ENCODE measurements at regions not wholly inside any gene's neighbourhood (a gene's known extent, or its start where the extent isn't known, plus 50 kb on each side); places are given as distances from the start of the nearest gene placed in this dataset.

GRCh38 chr6:165850434-165851019 lies 187.5 kb upstream of the PDE10A start:
- Mint-ChIP-seq H3K4me1 (no peaks in the 10 kb centered on the region), H3K9me3 (no peaks in the 10 kb centered on the region), H3K36me3 (ENCODE audit: low read depth) (no peaks in the 10 kb centered on the region), H3K27ac (no peak overlapping the region), H3K4me3 (no peak overlapping the region), H3K27me3 (peaks cover 51% of the 10 kb centered on the region)
- ATAC-seq (replicated peaks) = no peak

DNA sequence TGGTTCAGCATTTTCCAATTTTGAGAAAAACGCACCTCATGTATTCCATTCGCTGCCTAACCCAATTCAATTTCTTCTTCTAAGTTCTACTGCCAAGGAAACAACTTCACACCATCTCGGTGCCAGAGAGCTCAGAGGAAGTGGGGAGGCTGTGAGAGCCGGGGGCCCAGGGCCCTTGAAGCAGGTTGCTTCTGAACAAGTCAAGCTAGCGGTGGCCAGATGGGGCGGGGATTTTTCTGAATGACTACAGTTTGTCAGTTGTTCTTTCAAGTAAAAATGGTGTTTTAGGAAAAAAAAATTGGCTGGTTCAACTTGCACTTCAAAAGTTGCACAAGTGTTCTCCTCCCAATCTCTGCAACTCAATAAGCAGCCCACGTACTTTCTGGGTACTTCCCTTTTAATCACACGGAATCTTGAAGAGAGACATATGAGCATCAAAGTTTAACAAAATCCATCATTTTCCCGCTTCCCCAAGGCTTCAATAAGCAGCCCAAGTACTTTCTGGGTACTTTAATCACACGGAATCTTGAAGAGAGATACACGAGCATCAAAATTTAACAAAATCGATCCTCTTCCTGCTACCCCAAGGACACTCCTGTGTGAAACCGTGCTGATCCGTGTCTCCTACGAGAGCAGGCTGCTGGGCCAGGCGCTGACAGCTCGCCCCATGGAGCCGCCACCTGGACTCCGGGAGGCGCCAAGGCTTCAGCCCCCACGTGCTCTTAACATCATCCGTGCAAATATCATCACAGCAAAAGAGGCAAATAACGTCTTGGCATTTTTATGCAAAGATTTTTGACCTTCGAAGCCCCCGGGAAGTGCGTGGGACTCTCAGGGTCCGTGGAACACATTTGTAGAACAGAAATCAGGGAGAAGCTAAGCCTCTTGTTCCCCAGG lies 186.7 kb upstream of the PDE10A start:
- Mint-ChIP-seq H3K27me3 (peaks cover 53% of the 10 kb centered on the region), H3K4me3 (no peak overlapping the region), H3K27ac (no peak overlapping the region), H3K4me1 (no peaks in the 10 kb centered on the region), H3K9me3 (no peaks in the 10 kb centered on the region), H3K36me3 (ENCODE audit: low read depth) (no peaks in the 10 kb centered on the region)
- no peak for ATAC-seq (replicated peaks)

GRCh38 chr6:165848086-165848426 lies 185.0 kb upstream of the PDE10A start:
- ATAC-seq (replicated peaks) = no peak
- Mint-ChIP-seq H3K36me3 (ENCODE audit: low read depth) (no peaks in the 10 kb centered on the region), H3K9me3 (no peaks in the 10 kb centered on the region), H3K27me3 (peaks cover 56% of the 10 kb centered on the region), H3K27ac (no peak overlapping the region), H3K4me3 (no peak overlapping the region), H3K4me1 (no peaks in the 10 kb centered on the region)

- ATAC-seq (replicated peaks) = no peak
- H3K4me1 Mint-ChIP-seq = no peaks in the 10 kb centered on the region
- H3K36me3 Mint-ChIP-seq (ENCODE audit: low read depth) = no peaks in the 10 kb centered on the region
- H3K4me3 Mint-ChIP-seq = no peak overlapping the region
- peaks cover 56% of the 10 kb centered on the region for H3K27me3 Mint-ChIP-seq
- H3K27ac Mint-ChIP-seq = no peak overlapping the region
- H3K9me3 Mint-ChIP-seq = no peaks in the 10 kb centered on the region
These were observed 184.5 kb upstream of the PDE10A start for GRCh38 chr6:165847407-165848085.

DNA sequence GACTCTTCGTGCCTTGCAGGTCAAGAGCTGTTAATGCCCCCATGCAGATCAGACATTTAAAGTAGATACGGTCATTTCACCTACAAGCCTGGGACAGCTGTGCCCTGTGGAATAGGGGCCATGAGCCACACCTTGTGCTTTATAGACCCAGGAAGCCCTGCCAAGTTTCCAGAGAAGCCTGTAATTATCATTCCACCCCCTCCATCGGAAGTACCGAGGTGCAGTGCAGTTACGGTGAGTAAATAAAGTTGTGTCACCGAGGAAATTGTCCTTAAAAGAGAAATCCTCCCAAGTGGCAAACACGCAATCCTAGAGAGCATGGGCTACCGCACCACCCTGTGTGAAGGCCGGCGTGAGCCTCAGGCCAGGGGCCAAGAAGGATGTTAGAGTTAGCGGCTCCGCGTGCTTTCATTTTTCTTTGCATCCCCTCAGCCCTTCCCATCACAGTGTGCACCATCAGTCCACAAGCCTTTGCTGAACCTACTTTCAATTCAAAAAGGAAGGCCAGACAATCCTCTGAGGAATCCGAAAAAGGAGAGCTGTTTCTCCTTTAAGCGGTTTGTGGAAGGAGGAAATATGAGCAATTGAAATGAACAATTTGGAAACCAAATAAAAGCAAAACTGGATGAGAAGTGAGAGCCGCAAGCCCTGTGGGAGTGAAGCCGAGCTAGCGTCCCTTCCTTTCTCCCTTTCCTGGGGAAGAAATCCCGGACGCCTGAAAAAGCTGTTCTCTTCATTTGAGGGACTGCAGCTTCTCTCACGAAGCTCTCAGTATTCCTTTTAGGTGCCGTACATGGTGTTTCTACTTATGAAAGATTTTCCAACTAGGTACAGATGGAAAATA lies 183.3 kb upstream of the PDE10A start:
- no peaks in the 10 kb centered on the region for H3K36me3 Mint-ChIP-seq (ENCODE audit: low read depth)
- ATAC-seq (replicated peaks) = no peak
- H3K9me3 Mint-ChIP-seq = no peaks in the 10 kb centered on the region
- H3K4me1 Mint-ChIP-seq = no peaks in the 10 kb centered on the region
- H3K27me3 Mint-ChIP-seq = peaks cover 47% of the 10 kb centered on the region
- H3K4me3 Mint-ChIP-seq = no peak overlapping the region
- no peak overlapping the region for H3K27ac Mint-ChIP-seq

- no peaks in the 10 kb centered on the region for H3K4me1 Mint-ChIP-seq
- no peak for ATAC-seq (replicated peaks)
- H3K27ac Mint-ChIP-seq = no peak overlapping the region
- H3K36me3 Mint-ChIP-seq (ENCODE audit: low read depth) = no peaks in the 10 kb centered on the region
- H3K4me3 Mint-ChIP-seq = no peak overlapping the region
- no peaks in the 10 kb centered on the region for H3K9me3 Mint-ChIP-seq
- H3K27me3 Mint-ChIP-seq = peaks cover 42% of the 10 kb centered on the region
These were observed 182.5 kb upstream of the PDE10A start for GRCh38 chr6:165845493-165845892.

DNA sequence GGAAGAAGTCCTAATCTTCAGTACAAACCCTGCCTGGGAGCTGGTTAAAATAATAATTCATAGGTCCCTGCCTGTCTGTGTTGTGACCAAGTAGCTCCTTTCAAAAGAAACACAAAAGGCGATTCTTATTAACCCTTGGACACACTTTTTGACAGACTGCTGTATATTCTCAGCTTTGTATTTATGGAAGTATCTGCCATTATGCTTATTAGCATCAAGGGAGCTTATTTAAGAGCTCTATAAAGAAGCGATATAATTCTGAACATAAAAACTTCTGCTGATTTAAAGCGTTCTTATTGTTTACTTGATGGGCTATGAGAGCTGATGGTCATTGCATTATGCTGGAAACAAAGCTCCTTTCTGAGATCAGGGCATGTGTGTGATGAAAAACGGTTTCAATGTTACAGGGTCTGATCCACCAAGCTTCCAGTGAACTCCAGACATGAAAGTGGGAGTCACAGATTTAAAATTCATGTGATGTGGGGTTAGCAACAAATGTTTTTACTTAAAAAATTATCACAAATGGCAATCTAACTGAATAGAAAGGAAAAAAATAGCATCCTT lies 181.8 kb upstream of the PDE10A start:
- no peaks in the 10 kb centered on the region for H3K9me3 Mint-ChIP-seq
- H3K4me3 Mint-ChIP-seq = no peak overlapping the region
- H3K27ac Mint-ChIP-seq = no peak overlapping the region
- no peaks in the 10 kb centered on the region for H3K36me3 Mint-ChIP-seq (ENCODE audit: low read depth)
- H3K4me1 Mint-ChIP-seq = no peaks in the 10 kb centered on the region
- H3K27me3 Mint-ChIP-seq = peaks cover 43% of the 10 kb centered on the region
- ATAC-seq (replicated peaks) = no peak

- Mint-ChIP-seq H3K27ac (no peak overlapping the region), H3K4me3 (no peak overlapping the region), H3K27me3 (peaks cover 42% of the 10 kb centered on the region), H3K4me1 (no peaks in the 10 kb centered on the region), H3K36me3 (ENCODE audit: low read depth) (no peaks in the 10 kb centered on the region), H3K9me3 (no peaks in the 10 kb centered on the region)
- ATAC-seq (replicated peaks) = no peak
These were observed 181.2 kb upstream of the PDE10A start for GRCh38 chr6:165844232-165844631.

DNA sequence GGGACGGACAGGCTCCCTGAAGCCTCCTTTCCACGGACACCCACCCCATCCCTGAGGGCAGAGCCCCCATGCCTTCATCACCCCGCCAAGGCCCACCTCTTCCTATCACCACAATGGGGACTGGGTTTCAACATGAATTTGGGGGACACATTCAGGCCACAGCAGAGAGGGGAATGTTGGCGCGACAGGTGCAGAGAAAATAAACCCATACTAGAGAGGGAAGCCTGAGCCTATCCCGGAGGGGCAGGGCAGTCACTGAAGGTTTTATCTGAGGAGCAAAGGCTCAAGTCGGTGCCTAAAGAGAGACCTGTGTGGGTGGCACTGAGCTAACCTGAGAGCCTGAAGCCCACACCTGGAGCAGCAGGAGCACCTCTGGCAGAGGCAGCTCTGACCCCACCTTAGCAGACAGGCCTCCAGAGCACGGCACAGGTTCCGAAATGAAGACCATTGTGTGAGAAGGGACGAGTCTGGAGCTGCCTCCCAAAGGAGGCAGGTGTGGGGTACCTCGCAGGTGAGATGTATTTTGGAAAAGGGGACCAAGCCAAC lies 180.6 kb upstream of the PDE10A start:
- peaks cover 43% of the 10 kb centered on the region for H3K27me3 Mint-ChIP-seq
- no peak overlapping the region for H3K27ac Mint-ChIP-seq
- no peak for ATAC-seq (replicated peaks)
- no peaks in the 10 kb centered on the region for H3K36me3 Mint-ChIP-seq (ENCODE audit: low read depth)
- no peak overlapping the region for H3K4me3 Mint-ChIP-seq
- H3K9me3 Mint-ChIP-seq = no peaks in the 10 kb centered on the region
- H3K4me1 Mint-ChIP-seq = no peaks in the 10 kb centered on the region

- H3K4me1 Mint-ChIP-seq = no peaks in the 10 kb centered on the region
- H3K36me3 Mint-ChIP-seq (ENCODE audit: low read depth) = no peaks in the 10 kb centered on the region
- H3K27ac Mint-ChIP-seq = no peak overlapping the region
- no peak for ATAC-seq (replicated peaks)
- no peaks in the 10 kb centered on the region for H3K9me3 Mint-ChIP-seq
- H3K27me3 Mint-ChIP-seq = peaks cover 45% of the 10 kb centered on the region
- H3K4me3 Mint-ChIP-seq = no peak overlapping the region
These were observed 180.1 kb upstream of the PDE10A start for GRCh38 chr6:165843121-165843520.

- H3K27ac Mint-ChIP-seq = no peak overlapping the region
- H3K9me3 Mint-ChIP-seq = no peaks in the 10 kb centered on the region
- H3K4me1 Mint-ChIP-seq = no peaks in the 10 kb centered on the region
- no peaks in the 10 kb centered on the region for H3K36me3 Mint-ChIP-seq (ENCODE audit: low read depth)
- no peak overlapping the region for H3K4me3 Mint-ChIP-seq
- peaks cover 44% of the 10 kb centered on the region for H3K27me3 Mint-ChIP-seq
- ATAC-seq (replicated peaks) = no peak
These were observed 179.4 kb upstream of the PDE10A start for GRCh38 chr6:165842281-165842936.

- Mint-ChIP-seq H3K4me3 (no peak overlapping the region), H3K27me3 (peaks cover 37% of the 10 kb centered on the region), H3K36me3 (ENCODE audit: low read depth) (no peaks in the 10 kb centered on the region), H3K27ac (no peak overlapping the region), H3K4me1 (no peaks in the 10 kb centered on the region), H3K9me3 (no peaks in the 10 kb centered on the region)
- no peak for ATAC-seq (replicated peaks)
These were observed 178.1 kb upstream of the PDE10A start for GRCh38 chr6:165841153-165841558.

GRCh38 chr6:165837948-165838745 lies 175.1 kb upstream of the PDE10A start:
- Mint-ChIP-seq H3K4me3 (no peak overlapping the region), H3K36me3 (ENCODE audit: low read depth) (no peaks in the 10 kb centered on the region)

More at GRCh38 chr6:165837948-165838745, 175.1 kb upstream of the PDE10A start:
- Mint-ChIP-seq H3K4me1 (no peaks in the 10 kb centered on the region), H3K27me3 (peaks cover 27% of the 10 kb centered on the region), H3K9me3 (no peaks in the 10 kb centered on the region), H3K27ac (no peak overlapping the region)
- ATAC-seq (replicated peaks) = no peak

All from activated T-helper 17 cell treated with anti-CD3 and anti-CD28 coated beads, Interleukin-2, amount 50 U/mL, for 72 hours (primary cell).